H1 (cell line): ENCODE measurements at regions not wholly inside any gene's neighbourhood (a gene's known extent, or its start where the extent isn't known, plus 50 kb on each side); places are given as distances from the start of the nearest gene placed in this dataset.

Source experiments
- BRCA1 ChIP-seq: IDR thresholded peaks from 2 replicates; pipeline ENCODE4 v1.6.1; 2012; ENCODE audit warnings: low read depth, low read length, improper control_type of control experiment
- CEBPB ChIP-seq: IDR thresholded peaks from 2 replicates; pipeline ENCODE4 v1.6.1; 2012; ENCODE audit warnings: low read depth, low read length
- CHD7 ChIP-seq: fragments of 300-600 bp; sonication (generic); IDR thresholded peaks from 2 replicates; pipeline ENCODE4 v1.7.1; 2012; ENCODE audit warnings: low read length, moderate library complexity, mild to moderate bottlenecking, inconsistent platforms; ENCODE audit not compliant: insufficient replicate concordance
- GTF2F1 ChIP-seq: IDR thresholded peaks from 2 replicates; pipeline ENCODE4 v1.6.1; 2012; ENCODE audit warnings: low read depth, low read length, improper control_type of control experiment, borderline replicate concordance
- MAFK ChIP-seq: IDR thresholded peaks from 2 replicates; pipeline ENCODE4 v1.6.1; 2012; ENCODE audit warnings: low read depth, mild to moderate bottlenecking, improper control_type of control experiment, low read length
- MAX ChIP-seq: IDR thresholded peaks from 2 replicates; pipeline ENCODE4 v1.6.1; 2012; ENCODE audit warnings: inconsistent platforms
- POU5F1 ChIP-seq: IDR thresholded peaks from 2 replicates; pipeline ENCODE4 v1.6.1; 2011; ENCODE audit warnings: low read depth, mild to moderate bottlenecking, low read length, moderate library complexity
- RBBP5 ChIP-seq: IDR thresholded peaks from 2 replicates; pipeline ENCODE4 v1.7.1; 2012; ENCODE audit warnings: low read depth, mild to moderate bottlenecking, inconsistent platforms, low read length, moderate library complexity, borderline replicate concordance
- SIRT6 ChIP-seq: IDR thresholded peaks from one replicate; pipeline ENCODE4 v1.7.1; 2012; ENCODE audit warnings: low read length, inconsistent platforms
- SP1 ChIP-seq: IDR thresholded peaks from 2 replicates; pipeline ENCODE4 v1.6.1; 2011; ENCODE audit warnings: low read depth, low read length
- SUZ12 ChIP-seq: fragments of 200-600 bp; sonication (generic); IDR thresholded peaks from 2 replicates; pipeline ENCODE4 v1.6.1; 2012; ENCODE audit warnings: mild to moderate bottlenecking, inconsistent platforms, low read length, moderate library complexity, mixed read lengths
- TBP ChIP-seq: IDR thresholded peaks from 2 replicates; pipeline ENCODE4 v1.6.1; 2011; ENCODE audit warnings: low read depth, low read length, improper control_type of control experiment

- no peak for TF ChIP-seq CHD7
- TF ChIP-seq GTF2F1: no peak
- no peak for TF ChIP-seq POU5F1
- TF ChIP-seq MAFK: no peak
- no peak for TF ChIP-seq SP1
- TF ChIP-seq SUZ12: no peak
- TF ChIP-seq BRCA1: no peak
- TF ChIP-seq RBBP5: no peak
- no peak for TF ChIP-seq SIRT6
- TF ChIP-seq CEBPB: no peak
- no peak for TF ChIP-seq MAX
- no peak for TF ChIP-seq TBP
These were observed 1126.2 kb downstream of the BRD1 start (continued) for GRCh38 chr22:48701296-48702030.
